NCI-H2227 treated with DMSO at 0.1 percent for 48 hours (cell line): ENCODE measurements at regions not wholly inside any gene's neighbourhood (a gene's known extent, or its start where the extent isn't known, plus 50 kb on each side); places are given as distances from the start of the nearest gene placed in this dataset.

Source experiments
- DNase-seq: peaks from one replicate; lab custom pipeline; 2025; lab: John Stamatoyannopoulos, UW

DNA sequence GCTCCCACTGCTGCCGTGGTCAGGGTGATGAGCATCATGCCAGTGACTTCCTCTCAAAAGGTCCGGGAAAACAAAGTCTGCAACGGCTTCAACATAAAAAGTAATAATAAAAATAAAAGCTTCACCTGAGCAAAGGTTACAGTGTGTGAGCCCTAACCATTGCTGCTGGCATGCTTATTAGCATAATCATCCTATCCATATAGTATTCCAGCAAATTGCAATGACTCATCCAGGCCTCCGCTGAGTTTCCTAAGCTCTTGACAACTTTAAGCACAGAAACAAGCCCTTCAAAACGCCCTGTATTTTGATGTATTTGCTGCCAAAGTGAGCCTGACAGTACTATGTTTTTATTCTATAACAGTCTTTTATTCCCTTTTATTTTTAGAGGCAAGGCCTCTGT, 100.5 kb downstream of the AASDH start:
- DNase-seq = peak; percentile 7

- DNase-seq = no peak
Measured at GRCh38 chr4:56283375-56283774, 103.9 kb downstream of the AASDH start.

DNA sequence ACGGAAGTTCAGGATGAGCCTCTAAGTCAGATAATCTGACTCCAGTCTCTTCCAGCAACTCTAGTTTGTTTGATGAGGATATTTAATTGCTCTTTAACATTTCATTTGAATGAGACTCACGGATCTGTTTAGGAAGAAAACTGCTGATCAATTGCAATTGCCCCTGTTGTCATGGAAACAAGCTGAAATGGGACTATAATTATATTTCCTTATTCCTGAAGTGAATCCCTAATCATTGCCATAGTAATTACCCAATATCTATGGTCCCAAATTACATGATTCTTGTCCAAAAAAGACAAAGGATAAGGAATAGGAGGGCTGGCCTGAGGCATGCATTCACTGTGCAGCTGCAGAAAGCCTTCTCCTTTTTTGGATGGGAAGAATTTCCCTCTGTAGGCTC, 105.3 kb downstream of the AASDH start:
- no peak for DNase-seq

GRCh38 chr4:56276547-56276946, 110.7 kb downstream of the AASDH start:
- DNase-seq = no peak

DNA sequence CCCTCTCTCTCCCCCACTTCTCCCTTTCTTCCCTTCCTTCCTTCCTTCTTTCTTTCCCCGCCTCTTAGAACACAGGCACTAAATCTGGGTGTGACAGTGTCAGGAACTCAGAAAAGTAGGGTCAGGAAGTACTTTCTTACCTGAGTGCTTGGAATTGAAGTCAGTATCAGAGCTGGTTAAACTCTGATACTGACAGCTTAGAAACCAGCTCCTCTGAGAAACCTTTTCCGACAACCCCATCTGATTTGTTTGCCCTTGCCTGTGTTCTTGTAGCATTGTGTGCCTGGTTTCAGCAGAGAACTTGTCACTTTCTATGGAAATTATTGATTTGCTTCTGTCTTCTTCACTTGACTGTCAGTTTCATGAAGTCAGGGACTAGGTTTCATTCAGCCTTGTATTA, 113.9 kb downstream of the AASDH start:
- DNase-seq = no peak

DNA sequence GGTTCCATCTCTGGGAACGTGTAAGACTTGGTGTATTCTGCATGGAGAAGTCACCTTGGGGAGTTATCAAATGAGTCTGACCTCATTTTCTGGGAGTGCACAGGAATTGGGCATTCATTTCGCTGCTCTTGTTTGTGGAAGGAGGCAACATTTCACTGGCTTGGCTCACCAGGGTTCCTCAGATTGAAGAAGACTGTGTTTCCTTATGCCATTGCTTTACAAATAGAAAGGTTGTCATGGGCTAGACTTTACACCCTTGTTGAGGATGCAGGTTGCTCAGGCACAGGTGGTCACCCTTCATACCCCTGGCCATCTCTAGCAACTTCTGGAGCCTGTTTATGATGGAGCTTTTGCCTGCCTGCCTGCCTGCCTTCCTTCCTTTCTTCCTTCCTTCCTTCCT, 114.4 kb downstream of the AASDH start:
- DNase-seq = no peak

GRCh38 chr4:56272003-56272402, 115.3 kb downstream of the AASDH start:
- DNase-seq = no peak

DNA sequence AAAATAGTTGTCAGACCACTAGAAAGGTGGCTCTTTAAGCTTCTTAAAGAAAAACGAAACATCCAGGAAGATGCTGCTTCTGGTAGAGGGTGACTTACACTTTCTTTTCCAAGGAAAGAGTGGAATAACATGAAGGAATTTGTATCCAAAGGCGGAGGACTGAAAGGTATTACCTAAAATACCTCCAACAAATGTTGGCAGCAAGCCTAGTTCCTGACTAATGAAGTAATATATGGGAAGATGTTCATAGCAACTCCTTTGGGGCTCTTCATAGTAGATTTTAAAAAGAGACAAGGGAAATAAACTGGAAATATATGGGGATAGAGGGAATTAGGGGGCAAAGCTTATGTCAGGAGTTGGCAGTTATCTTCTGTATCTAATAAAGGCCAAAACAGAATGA, 116.2 kb downstream of the AASDH start:
- no peak for DNase-seq

DNA sequence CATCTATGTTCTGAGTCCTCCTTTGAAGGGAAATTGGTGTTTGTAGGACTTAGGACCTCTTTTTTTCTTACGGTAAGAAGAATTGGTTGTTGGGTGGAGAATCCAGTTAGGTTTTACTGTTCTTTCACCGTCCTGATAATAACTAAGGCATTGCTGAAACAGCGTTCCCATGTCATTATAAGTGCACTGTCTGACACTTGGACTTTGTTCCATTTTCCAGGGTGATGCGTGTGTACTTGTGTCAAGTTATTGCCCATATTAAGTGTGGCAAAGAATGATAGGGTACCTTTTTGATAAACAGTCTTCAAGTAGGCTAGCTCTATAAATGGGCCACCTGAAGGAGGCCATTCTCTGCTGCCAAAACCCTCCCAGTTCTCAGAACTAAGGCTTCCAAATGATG, 119.7 kb downstream of the AASDH start:
- peak; percentile 12 for DNase-seq

- no peak for DNase-seq
Measured at GRCh38 chr4:56264873-56265272, 122.4 kb downstream of the AASDH start.

DNA sequence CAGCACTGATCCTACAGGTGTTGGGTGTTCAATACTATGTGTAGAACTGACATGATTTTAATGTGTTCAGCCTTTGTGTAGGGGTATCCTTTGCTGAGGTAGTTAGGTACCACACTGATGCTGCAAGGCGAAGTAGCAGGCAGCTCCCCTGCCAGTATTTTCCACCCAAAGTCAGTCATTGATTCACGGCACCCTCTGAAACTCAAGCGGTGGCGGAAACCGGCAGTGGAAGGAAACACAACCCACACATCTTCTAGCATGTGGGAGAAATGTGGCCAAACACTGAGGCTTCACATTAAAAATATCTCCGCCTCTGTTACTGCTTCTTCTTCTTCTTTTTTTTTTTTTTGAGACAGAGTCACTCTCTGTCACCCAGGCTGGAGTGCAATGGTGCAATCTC, 126.3 kb downstream of the AASDH start:
- DNase-seq = no peak

GRCh38 chr4:56260320-56260719, 127.0 kb downstream of the AASDH start:
- DNase-seq = no peak

DNA sequence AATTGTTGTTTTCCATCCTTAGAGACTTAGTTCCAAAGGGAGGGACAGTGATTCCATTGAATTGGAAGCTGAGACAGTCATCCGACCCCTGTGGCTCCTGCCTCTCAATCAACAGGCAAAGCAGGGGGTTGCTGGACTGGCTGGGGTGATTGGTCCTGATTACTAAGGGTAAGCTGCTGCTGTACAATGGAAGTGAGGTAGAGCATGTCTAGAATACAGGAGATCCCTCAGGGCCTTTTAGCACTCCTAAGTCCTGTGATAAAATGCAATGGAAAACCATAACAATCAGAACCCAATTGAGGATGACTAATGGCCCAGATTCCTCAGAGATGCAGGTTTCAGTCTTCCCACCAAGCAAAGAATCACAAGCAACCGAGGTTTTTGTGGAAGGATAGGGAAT, 127.6 kb downstream of the AASDH start:
- DNase-seq = no peak

GRCh38 chr4:56255820-56256219, 131.5 kb downstream of the AASDH start:
- DNase-seq = no peak

- DNase-seq = no peak
Measured at GRCh38 chr4:56253666-56254305, 133.5 kb downstream of the AASDH start.

DNA sequence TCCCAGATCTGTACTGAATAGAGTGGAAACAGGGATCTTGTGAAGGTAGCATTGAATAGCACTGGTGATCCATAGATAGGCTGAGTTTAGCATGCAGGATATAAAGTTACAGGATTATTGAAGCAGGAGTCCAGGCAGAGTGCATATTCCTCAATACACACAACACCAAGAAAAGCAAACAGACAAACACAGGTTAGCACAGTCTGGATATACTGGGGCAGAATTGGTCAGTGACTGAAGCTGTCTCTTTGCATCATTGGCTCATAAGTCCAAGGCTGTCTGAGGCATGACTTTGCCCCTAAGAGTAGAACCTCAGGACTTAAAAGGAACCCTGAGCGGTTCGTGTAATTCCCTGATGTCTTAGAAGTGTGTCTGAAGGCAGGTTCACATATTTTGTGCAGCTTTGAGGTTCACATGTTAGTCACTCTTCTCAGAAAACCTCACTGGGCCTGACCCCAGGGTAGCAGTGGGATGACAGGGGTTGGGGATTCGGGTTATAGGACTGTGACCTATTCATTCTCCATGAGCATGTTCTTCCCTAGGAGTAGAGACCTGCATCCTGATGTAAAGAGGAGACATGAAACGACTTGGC, 134.6 kb downstream of the AASDH start:
- DNase-seq = no peak

- no peak for DNase-seq
Measured at GRCh38 chr4:56251556-56251955, 135.7 kb downstream of the AASDH start.

GRCh38 chr4:56250776-56251175, 136.5 kb downstream of the AASDH start:
- DNase-seq = no peak

DNA sequence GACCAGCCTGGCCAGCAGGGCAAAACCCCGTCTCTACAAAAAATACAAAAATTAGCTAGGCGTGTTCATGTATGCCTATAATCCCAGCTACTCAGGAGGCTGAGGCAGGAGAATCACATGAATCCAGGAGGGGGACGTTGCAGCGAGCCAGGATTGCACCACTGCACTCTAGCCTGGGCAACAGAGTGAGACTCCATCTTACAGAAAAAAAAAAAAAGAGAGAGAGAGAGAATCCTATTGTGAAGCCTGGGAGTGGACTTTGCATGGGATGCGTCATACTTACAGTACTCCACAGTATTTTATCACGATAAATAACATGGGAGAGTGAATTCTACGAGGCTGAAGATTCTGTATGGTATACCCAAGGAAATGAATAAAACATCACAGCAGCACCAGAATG, 139.6 kb downstream of the AASDH start:
- DNase-seq = no peak

DNA sequence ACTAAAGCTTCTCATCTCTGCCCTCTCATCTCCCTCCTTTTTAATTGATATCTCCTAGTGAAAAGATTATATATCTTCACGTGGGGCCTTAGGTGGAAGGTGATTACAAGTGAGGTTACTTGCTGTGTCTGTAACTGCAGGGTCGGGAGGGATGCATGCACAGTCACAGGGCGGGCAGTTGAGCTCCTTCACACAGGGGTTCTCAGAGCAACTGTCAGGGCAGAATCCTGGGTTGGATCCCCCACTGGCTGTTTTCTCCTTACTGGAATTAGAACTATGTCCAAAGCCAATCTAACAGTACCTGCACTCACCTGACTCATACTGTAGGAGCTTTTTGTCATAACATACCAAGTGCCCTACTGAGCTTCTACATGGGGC, 141.1 kb downstream of the AASDH start:
- DNase-seq = no peak

DNA sequence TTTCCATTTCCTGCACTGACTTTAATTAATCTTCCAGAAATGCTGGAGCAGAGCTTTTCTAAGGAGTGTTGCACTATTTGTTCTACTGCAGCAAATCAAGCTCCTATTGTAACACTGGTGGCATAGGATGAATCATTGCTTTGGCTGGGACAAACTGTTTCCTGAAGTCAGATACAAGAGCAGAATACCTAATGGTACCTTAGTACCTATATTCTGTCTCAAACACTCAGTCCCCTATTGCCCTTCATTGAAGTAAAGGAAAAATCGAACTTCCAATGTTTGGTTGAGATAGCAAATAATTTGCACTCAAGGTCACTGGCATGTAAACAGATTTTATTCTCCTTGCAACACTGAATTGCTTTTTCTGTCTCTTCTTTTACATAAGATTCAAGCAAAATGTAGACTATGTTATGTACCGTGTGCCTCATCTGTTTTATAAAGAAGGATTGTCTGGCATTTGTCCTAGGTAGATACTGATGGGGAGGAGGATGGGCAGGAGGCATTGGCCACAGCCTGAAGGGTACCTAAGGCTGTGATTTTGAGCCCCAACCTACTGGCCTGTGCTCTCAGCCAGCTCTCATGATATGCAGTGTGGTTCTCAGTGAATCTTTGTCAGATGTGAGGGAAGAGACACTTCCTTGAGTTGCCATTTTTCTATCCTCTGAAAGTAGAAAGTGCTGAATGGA, 141.6 kb downstream of the AASDH start:
- DNase-seq = no peak

- DNase-seq = no peak
Measured at GRCh38 chr4:56244681-56245080, 142.6 kb downstream of the AASDH start.

- DNase-seq = no peak
Measured at GRCh38 chr4:56243107-56243506, 144.2 kb downstream of the AASDH start.

DNA sequence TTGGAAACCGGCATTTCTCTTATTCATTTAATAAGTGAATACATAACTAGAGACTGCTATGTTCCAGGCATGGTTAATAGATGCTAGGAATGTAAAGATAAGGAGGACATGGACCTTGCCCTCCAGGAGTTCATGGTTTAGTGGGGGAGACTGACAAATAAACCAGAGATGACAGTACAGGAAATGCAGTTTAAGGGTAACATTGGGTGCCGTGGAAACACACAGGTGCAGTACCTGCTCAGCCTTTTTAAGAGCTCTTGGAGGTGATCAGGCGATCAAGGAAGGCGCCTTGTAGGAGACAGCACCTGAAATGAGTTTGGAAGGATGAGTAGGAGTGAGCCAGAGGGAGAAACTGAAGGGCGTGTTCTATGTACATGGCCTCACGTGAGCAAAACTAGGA, 145.8 kb downstream of the AASDH start:
- DNase-seq = no peak
